K562 (cell line): ENCODE measurements at regions not wholly inside any gene's neighbourhood (a gene's known extent, or its start where the extent isn't known, plus 50 kb on each side); places are given as distances from the start of the nearest gene placed in this dataset.

ENCODE experiments used
- ADNP ChIP-seq: fragments of 200-800 bp; sonication (Bioruptor generic); IDR thresholded peaks from 2 replicates; pipeline ENCODE4 v1.6.1; 2016; ENCODE audit warnings: missing genetic modification characterization, missing compliant biosample characterization
- CTCF ChIP-seq, 3 experiments: IDR thresholded peaks in 2 of 3; conservative IDR thresholded peaks in 1 of 3; 2 replicates each; pipeline ENCODE4 v1.5.1; 2011 to 2012; ENCODE audit warnings: low read length in 3 of 3, mild to moderate bottlenecking in 3 of 3, control low read depth in 2 of 3, improper control_type of control experiment in 1 of 3, inconsistent platforms in 1 of 3, low read depth in 1 of 3, mixed read lengths in 1 of 3, moderate library complexity in 1 of 3; ENCODE audit not compliant: insufficient read depth in 2 of 3
- EGR1 ChIP-seq: fragments of 450-650 bp; conservative IDR thresholded peaks from 2 replicates; pipeline ENCODE4 v1.6.1; 2017; ENCODE audit warnings: mild to moderate bottlenecking
- EZH2 ChIP-seq: IDR thresholded peaks from 2 replicates; pipeline ENCODE4 v1.6.1; 2012; ENCODE audit warnings: low read depth, mild to moderate bottlenecking, inconsistent platforms, low read length, borderline replicate concordance
- HMG20A ChIP-seq: fragments of 450-650 bp; formaldehyde crosslinking; conservative IDR thresholded peaks from 2 replicates; pipeline ENCODE4 v1.4.0; 2020; ENCODE audit warnings: mild to moderate bottlenecking, mixed read lengths
- HMGXB4 ChIP-seq: sonication (generic); formaldehyde crosslinking; IDR thresholded peaks from 2 replicates; pipeline ENCODE4 v1.8.1; 2023; ENCODE audit warnings: mild to moderate bottlenecking, missing genetic modification reagents
- HOMEZ ChIP-seq: fragments of 250-450 bp; sonication (Bioruptor Pico); IDR thresholded peaks from 2 replicates; pipeline ENCODE4 v1.4.0; 2020; ENCODE audit warnings: mild to moderate bottlenecking, moderate library complexity
- KAT2B ChIP-seq: IDR thresholded peaks from one replicate; pipeline ENCODE4 v1.6.1; 2012; ENCODE audit warnings: low read depth, mild to moderate bottlenecking, control low read depth, inconsistent platforms, low read length, moderate library complexity
- MAFK ChIP-seq: IDR thresholded peaks from 2 replicates; pipeline ENCODE4 v1.6.1; 2011; ENCODE audit warnings: low read length, improper control_type of control experiment
- NUFIP1 ChIP-seq: fragments of 450-650 bp; IDR thresholded peaks from 2 replicates; pipeline ENCODE4 v1.6.1; 2018; ENCODE audit not compliant: partially characterized antibody
- POLR2AphosphoS5 ChIP-seq: IDR thresholded peaks from 2 replicates; pipeline ENCODE4 v1.6.1; 2011; ENCODE audit warnings: mild to moderate bottlenecking, low read depth, low read length, moderate library complexity; ENCODE audit not compliant: control insufficient read depth, insufficient read depth
- SNAPC5 ChIP-seq: fragments of 250-450 bp; sonication (Bioruptor Pico); IDR thresholded peaks from 2 replicates; pipeline ENCODE4 v1.8.0; 2021; ENCODE audit warnings: moderate library complexity, mild to moderate bottlenecking, inconsistent platforms
- ZBTB49 ChIP-seq: sonication (generic); formaldehyde crosslinking; IDR thresholded peaks from 2 replicates; pipeline ENCODE4 v1.8.0; 2022; ENCODE audit warnings: missing genetic modification reagents, mild to moderate bottlenecking, borderline replicate concordance

- no peak for TF ChIP-seq EZH2
- no peak for TF ChIP-seq EGR1
- no peak for TF ChIP-seq POLR2AphosphoS5
- no peak for TF ChIP-seq CTCF (IDR thresholded peaks at IDR 0.05 in 2 of 3, conservative IDR thresholded peaks at IDR 0.05 in 1 of 3; ENCODE audit: insufficient read depth in 2 of 3, low read depth in 1 of 3, low read length in 3 of 3)
- no peak for TF ChIP-seq HMGXB4 (CRISPR knock-in tag)
- TF ChIP-seq MAFK: no peak
- TF ChIP-seq HMG20A (CRISPR knock-in tag): no peak
- no peak for TF ChIP-seq ADNP (tag)
- no peak for TF ChIP-seq SNAPC5 (CRISPR knock-in tag)
- TF ChIP-seq NUFIP1: no peak
- TF ChIP-seq ZBTB49 (CRISPR knock-in tag): no peak
- TF ChIP-seq KAT2B: no peak
- TF ChIP-seq HOMEZ (CRISPR knock-in tag): no peak
Observed at GRCh38 chr3:74115906-74116305, 491.2 kb upstream of the PDZRN3 start.
